ENCODE measurements at regions not wholly inside any gene's neighbourhood (a gene's known extent, or its start where the extent isn't known, plus 50 kb on each side); places are given as distances from the start of the nearest gene placed in this dataset.

DNA sequence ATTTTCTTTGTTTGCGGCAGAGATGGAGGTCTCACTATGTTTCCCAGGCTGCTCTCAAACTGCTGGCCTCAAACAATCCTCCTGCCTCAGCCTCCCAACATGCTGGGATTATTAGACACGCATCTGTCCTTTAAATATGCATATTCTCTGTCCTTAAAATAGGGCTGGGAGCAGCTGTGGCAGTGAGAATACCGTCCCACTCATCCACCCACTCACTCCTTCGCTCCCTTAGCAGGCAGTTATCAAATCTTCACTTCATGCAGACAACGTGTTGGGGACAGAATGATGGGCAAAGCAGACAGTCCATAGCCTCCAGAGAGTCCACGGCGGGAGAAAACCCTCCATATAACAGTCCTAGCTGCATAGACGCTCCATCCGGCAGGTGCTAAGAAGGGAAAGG, 179.4 kb downstream of the ZBTB18 start:
- TF ChIP-seq HDGF (IDR thresholded peaks at IDR 0.05; ENCODE audit: borderline replicate concordance), result no peak
- TF ChIP-seq BHLHE40 (IDR thresholded peaks at IDR 0.05; ENCODE audit: borderline replicate concordance), result no peak
- no peak for TF ChIP-seq ZNF384 (IDR thresholded peaks at IDR 0.05)
- no peak for TF ChIP-seq FOXK2 (IDR thresholded peaks at IDR 0.05)
- TF ChIP-seq SP1 (IDR thresholded peaks at IDR 0.05), result no peak
- TF ChIP-seq TARDBP (IDR thresholded peaks at IDR 0.05), result no peak
- TF ChIP-seq ELF4 (IDR thresholded peaks at IDR 0.05), result no peak
- ChIA-PET CTCF (no interaction called here), POLR2A (no interaction called here)
- DNase-seq (ENCODE audit: extremely low spot score), result no peak

DNA sequence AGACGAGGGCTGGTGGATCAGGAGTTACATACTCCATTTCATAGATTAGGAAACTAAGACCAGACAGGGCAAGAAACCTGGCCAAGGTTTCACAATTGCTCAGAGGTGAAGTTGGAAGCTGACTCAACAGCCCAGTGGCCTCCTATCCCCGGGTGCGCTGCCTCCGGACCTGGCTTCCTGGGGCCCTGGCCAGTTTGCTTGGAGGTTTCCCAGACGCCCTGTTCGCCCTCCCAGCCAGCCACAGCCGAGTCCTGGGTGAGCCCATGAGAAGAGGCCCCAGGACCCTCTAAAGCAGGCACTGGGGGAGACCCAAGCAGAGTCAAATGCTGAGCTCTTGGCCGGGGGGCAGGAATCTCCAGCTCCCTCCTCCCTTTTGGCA, 180.1 kb downstream of the ZBTB18 start:
- CTCF ChIA-PET, result no interaction called here
- DNase-seq (ENCODE audit: extremely low spot score), result no peak
- POLR2A ChIA-PET, result no interaction called here
- TF ChIP-seq SP1 (IDR thresholded peaks at IDR 0.05) (no peak), L3MBTL2 (conservative IDR thresholded peaks at IDR 0.05) (no peak)

DNA sequence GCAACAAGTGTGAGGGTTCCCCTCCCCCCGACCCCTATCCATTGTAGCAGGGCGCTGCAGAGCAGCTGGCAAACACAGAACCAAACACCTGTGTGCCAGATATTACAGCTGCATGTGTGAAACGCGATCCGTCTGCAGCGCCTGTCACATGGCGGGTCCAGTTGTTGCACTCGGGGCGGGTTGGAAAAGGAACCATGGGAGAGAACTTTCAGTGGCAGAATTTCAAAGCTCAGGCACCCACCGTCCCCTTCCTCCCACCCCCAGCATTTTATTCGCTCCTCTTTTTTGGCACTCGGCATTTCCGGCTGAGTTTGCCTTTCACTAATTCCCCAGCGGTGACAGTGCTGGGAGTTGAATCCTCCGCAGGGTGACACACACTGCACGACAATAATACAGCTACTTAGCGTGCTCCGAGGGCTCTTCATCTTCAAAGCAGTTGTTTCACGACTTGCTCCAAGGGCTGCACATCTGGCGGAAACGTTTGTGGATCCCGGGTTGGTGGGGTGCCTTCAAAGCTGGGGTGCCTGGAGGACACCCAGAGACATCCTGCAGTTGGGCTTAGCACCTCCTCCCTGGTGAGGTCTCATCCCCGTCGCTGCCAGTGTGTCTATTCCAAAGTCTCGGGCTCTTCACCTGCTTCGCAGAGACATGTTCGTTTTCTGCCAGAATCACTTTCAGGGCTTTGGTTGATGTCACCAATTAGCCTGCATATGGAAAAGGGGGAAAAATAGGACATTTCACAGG, 180.7 kb downstream of the ZBTB18 start:
- DNase-seq (ENCODE audit: extremely low spot score), result no peak
- no peak for TF ChIP-seq TARDBP (IDR thresholded peaks at IDR 0.05)
- TF ChIP-seq L3MBTL2 (conservative IDR thresholded peaks at IDR 0.05), result no peak
- no peak for TF ChIP-seq SP1 (IDR thresholded peaks at IDR 0.05)
- no peak for TF ChIP-seq CTBP1 (IDR thresholded peaks at IDR 0.05; ENCODE audit: borderline replicate concordance)
- TF ChIP-seq BHLHE40 (IDR thresholded peaks at IDR 0.05; ENCODE audit: borderline replicate concordance), result no peak
- no peak for TF ChIP-seq SUZ12 (IDR thresholded peaks at IDR 0.05)
- TF ChIP-seq LEF1 (IDR thresholded peaks at IDR 0.05; ENCODE audit: borderline replicate concordance), result no peak
- no peak for TF ChIP-seq NFRKB (IDR thresholded peaks at IDR 0.05)
- TF ChIP-seq ARNT (IDR thresholded peaks at IDR 0.05), result no peak
- no peak for TF ChIP-seq ZNF384 (IDR thresholded peaks at IDR 0.05)
- TF ChIP-seq ELF4 (IDR thresholded peaks at IDR 0.05), result no peak
- TF ChIP-seq FOXM1 (IDR thresholded peaks at IDR 0.05; ENCODE audit: borderline replicate concordance), result no peak
- no peak for TF ChIP-seq HDGF (IDR thresholded peaks at IDR 0.05; ENCODE audit: borderline replicate concordance)
- no peak for TF ChIP-seq PKNOX1 (IDR thresholded peaks at IDR 0.05)
- TF ChIP-seq FOXK2 (IDR thresholded peaks at IDR 0.05), result no peak
- no peak for TF ChIP-seq FOXA1 (IDR thresholded peaks at IDR 0.05)
- ChIA-PET POLR2A (no interaction called here), CTCF (no interaction called here)

- ChIA-PET CTCF (interaction anchor here (0.5 kb wide), 1 partner anchor 112 kb away, joined by 3 read pairs; no protein-coding TSS in a partner anchor), POLR2A (no interaction called here)
- TF ChIP-seq SUZ12 (IDR thresholded peaks at IDR 0.05) (no peak), BHLHE40 (IDR thresholded peaks at IDR 0.05; ENCODE audit: borderline replicate concordance) (no peak), FOXA1 (IDR thresholded peaks at IDR 0.05) (no peak), ZNF384 (IDR thresholded peaks at IDR 0.05) (no peak), FOXK2 (IDR thresholded peaks at IDR 0.05) (no peak), LEF1 (IDR thresholded peaks at IDR 0.05; ENCODE audit: borderline replicate concordance) (no peak), CTBP1 (IDR thresholded peaks at IDR 0.05; ENCODE audit: borderline replicate concordance) (no peak), ARNT (IDR thresholded peaks at IDR 0.05) (no peak), ELF4 (IDR thresholded peaks at IDR 0.05) (no peak), HDGF (IDR thresholded peaks at IDR 0.05; ENCODE audit: borderline replicate concordance) (no peak), NFRKB (IDR thresholded peaks at IDR 0.05) (no peak), FOXM1 (IDR thresholded peaks at IDR 0.05; ENCODE audit: borderline replicate concordance) (no peak), PKNOX1 (IDR thresholded peaks at IDR 0.05) (no peak), L3MBTL2 (conservative IDR thresholded peaks at IDR 0.05) (no peak), TARDBP (IDR thresholded peaks at IDR 0.05) (no peak), SP1 (IDR thresholded peaks at IDR 0.05) (no peak)
- no peak for DNase-seq (ENCODE audit: extremely low spot score)
Measured at GRCh38 chr1:244234009-244234643, 183.0 kb downstream of the ZBTB18 start.

- ChIA-PET POLR2A (no interaction called here), CTCF (no interaction called here)
- no peak for DNase-seq (ENCODE audit: extremely low spot score)
- TF ChIP-seq ARNT (IDR thresholded peaks at IDR 0.05) (no peak), TARDBP (IDR thresholded peaks at IDR 0.05) (no peak), BHLHE40 (IDR thresholded peaks at IDR 0.05; ENCODE audit: borderline replicate concordance) (no peak), FOXK2 (IDR thresholded peaks at IDR 0.05) (no peak), NFRKB (IDR thresholded peaks at IDR 0.05) (no peak), CTBP1 (IDR thresholded peaks at IDR 0.05; ENCODE audit: borderline replicate concordance) (no peak), SUZ12 (IDR thresholded peaks at IDR 0.05) (no peak), ZNF384 (IDR thresholded peaks at IDR 0.05) (no peak), SP1 (IDR thresholded peaks at IDR 0.05) (no peak), L3MBTL2 (conservative IDR thresholded peaks at IDR 0.05) (no peak), HDGF (IDR thresholded peaks at IDR 0.05; ENCODE audit: borderline replicate concordance) (no peak), PKNOX1 (IDR thresholded peaks at IDR 0.05) (no peak), LEF1 (IDR thresholded peaks at IDR 0.05; ENCODE audit: borderline replicate concordance) (no peak), FOXM1 (IDR thresholded peaks at IDR 0.05; ENCODE audit: borderline replicate concordance) (no peak)
Measured at GRCh38 chr1:244235157-244235556, 184.1 kb downstream of the ZBTB18 start.

GRCh38 chr1:244236101-244236500, 185.0 kb downstream of the ZBTB18 start:
- no peak for DNase-seq (ENCODE audit: extremely low spot score)

More at GRCh38 chr1:244236101-244236500, 185.0 kb downstream of the ZBTB18 start:
- no peak for TF ChIP-seq SUZ12 (IDR thresholded peaks at IDR 0.05)
- TF ChIP-seq HDGF (IDR thresholded peaks at IDR 0.05; ENCODE audit: borderline replicate concordance), result no peak
- TF ChIP-seq FOXM1 (IDR thresholded peaks at IDR 0.05; ENCODE audit: borderline replicate concordance), result no peak
- TF ChIP-seq TARDBP (IDR thresholded peaks at IDR 0.05), result no peak
- no peak for TF ChIP-seq PKNOX1 (IDR thresholded peaks at IDR 0.05)
- no peak for TF ChIP-seq ARNT (IDR thresholded peaks at IDR 0.05)
- no peak for TF ChIP-seq BHLHE40 (IDR thresholded peaks at IDR 0.05; ENCODE audit: borderline replicate concordance)
- TF ChIP-seq SP1 (IDR thresholded peaks at IDR 0.05), result no peak
- TF ChIP-seq ZNF384 (IDR thresholded peaks at IDR 0.05), result no peak
- no peak for TF ChIP-seq CTBP1 (IDR thresholded peaks at IDR 0.05; ENCODE audit: borderline replicate concordance)
- TF ChIP-seq L3MBTL2 (conservative IDR thresholded peaks at IDR 0.05), result no peak
- TF ChIP-seq LEF1 (IDR thresholded peaks at IDR 0.05; ENCODE audit: borderline replicate concordance), result no peak
- no peak for TF ChIP-seq NFRKB (IDR thresholded peaks at IDR 0.05)
- no peak for TF ChIP-seq FOXK2 (IDR thresholded peaks at IDR 0.05)
- ChIA-PET CTCF (no interaction called here), POLR2A (no interaction called here)
